Body of pancreas (tissue), 4 donors: ENCODE measurements at regions not wholly inside any gene's neighbourhood (a gene's known extent, or its start where the extent isn't known, plus 50 kb on each side); places are given as distances from the start of the nearest gene placed in this dataset.

Experiments used
- POLR2A ChIP-seq, 3 donors: fragments of 450-650 bp; IDR thresholded peaks; one replicate each; pipeline ENCODE4 v1.6.1; 2016; ENCODE audit warnings: antibody characterized with exemption in 3 of 3, mild to moderate bottlenecking in 2 of 3
- TF ChIP-seq, protein P1 (sequence below), 7 experiments: fragments of 450-650 bp in 4 of 7; fragments of 200-600 bp in 3 of 7; sonication (generic) in 3 of 7; IDR thresholded peaks; one replicate each; pipeline ENCODE4 v1.5.1; 2016 to 2019; ENCODE audit warnings: antibody characterized with exemption in 7 of 7

DNA sequence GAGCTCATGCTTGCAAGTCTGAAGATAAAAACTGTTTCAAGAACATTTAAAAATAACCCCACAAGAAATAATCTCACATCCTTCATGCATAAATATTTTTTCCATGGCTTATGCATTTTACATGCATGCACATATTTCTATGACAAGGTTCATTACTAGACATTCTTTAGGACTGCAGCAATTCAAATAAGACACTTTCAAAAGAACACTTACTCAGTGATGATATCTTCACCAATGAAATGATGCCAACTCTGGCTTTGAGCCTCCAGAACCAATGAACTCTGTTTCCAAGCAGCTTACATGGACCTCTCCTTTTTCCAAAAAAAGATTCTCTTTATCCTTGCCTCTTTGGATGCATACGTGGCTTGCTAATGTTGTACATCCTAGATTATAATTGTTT, 279.9 kb downstream of the ADAM29 start:
- TF ChIP-seq, protein P1, sequence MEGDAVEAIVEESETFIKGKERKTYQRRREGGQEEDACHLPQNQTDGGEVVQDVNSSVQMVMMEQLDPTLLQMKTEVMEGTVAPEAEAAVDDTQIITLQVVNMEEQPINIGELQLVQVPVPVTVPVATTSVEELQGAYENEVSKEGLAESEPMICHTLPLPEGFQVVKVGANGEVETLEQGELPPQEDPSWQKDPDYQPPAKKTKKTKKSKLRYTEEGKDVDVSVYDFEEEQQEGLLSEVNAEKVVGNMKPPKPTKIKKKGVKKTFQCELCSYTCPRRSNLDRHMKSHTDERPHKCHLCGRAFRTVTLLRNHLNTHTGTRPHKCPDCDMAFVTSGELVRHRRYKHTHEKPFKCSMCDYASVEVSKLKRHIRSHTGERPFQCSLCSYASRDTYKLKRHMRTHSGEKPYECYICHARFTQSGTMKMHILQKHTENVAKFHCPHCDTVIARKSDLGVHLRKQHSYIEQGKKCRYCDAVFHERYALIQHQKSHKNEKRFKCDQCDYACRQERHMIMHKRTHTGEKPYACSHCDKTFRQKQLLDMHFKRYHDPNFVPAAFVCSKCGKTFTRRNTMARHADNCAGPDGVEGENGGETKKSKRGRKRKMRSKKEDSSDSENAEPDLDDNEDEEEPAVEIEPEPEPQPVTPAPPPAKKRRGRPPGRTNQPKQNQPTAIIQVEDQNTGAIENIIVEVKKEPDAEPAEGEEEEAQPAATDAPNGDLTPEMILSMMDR (IDR thresholded peaks at IDR 0.05) = no peak
- no peak for TF ChIP-seq POLR2A (IDR thresholded peaks at IDR 0.05)
